HG03039 (cell line): ENCODE measurements at regions not wholly inside any gene's neighbourhood (a gene's known extent, or its start where the extent isn't known, plus 50 kb on each side); places are given as distances from the start of the nearest gene placed in this dataset.

Source experiments
- ATAC-seq: cut with Tn5 transposase; IDR thresholded peaks from one replicate; pipeline ENCODE4 v1.9.1; 2021; ENCODE audit warnings: mild to moderate bottlenecking, moderate library complexity; ENCODE audit not compliant: unreplicated experiment

DNA sequence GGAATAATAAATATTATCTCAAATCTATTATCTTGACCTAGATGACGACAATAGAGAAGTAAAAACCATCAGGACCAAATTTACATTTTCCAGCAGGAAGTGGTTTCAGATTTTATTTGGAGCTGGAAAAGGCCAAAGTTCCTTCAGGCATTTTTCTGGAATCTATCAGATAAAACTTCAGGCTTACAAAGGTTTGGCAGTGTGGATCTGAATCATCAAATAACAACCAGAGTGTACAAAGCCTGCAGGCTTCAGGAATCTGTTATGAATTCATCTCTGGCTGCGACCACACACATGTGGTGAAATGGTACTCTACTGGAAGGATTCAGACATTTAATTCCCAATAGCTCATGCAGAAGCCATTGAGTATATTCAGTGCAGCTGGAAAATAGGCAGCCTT lies 726.4 kb upstream of the GRAMD2B start:
- no peak for ATAC-seq

DNA sequence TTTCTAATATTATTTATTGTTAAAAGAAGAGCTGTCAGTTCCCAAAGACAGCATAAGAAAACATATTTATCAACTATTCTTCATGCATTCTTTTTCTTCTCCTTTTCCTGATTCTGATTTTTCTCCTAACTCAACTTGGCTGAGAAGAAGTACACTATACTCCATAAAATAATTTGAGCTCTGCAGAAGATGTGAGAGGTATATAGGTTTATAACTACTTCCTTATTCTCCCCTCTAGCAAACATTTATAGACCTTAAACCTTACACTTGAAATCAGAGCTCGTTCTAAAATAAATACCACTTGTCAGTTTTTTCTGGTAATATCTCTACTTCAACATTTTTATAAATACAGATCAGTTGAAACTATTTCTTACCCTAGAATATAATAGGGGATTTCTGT lies 724.8 kb upstream of the GRAMD2B start:
- ATAC-seq = no peak

DNA sequence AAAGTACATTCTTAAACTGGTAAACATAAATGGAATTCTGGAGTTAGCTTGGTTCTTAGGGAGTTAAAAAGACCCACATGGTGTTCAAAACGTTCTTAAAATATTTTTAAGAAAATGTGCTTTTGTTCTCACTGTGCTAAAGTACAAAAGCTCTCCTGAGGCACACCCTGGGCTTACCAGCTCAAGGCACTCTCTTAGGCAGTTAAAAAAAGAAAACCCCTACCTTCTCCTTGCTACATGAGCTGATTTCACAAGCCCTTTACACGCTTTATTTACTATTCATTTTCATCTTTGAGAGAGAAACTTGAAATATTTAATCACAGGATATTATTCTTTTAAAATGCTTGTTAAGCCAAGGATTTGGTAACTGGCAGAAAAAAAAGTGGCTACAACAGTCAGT lies 723.3 kb upstream of the GRAMD2B start:
- no peak for ATAC-seq

DNA sequence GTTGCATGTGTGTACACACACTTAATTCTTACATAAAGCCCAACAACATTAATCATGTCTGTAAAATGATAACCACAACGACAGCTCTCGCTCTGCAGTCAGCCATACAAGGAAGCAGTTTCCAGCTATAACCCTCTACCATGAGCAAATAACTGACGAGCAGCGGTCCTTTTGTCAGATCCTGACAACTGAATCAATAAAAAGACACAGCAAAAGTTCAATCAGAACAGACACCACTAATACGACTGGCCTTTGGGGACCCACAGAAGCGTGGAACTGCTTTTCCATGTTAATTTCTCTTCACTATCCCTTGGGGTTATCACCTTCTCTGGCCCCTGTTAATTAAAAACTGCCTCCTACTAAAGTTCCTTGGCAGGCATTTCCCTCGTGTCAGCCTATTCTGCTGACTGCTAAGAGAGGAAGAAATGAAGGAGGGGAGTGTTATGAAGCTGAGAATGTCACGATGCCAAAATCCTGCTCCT lies 722.8 kb upstream of the GRAMD2B start:
- ATAC-seq = no peak

DNA sequence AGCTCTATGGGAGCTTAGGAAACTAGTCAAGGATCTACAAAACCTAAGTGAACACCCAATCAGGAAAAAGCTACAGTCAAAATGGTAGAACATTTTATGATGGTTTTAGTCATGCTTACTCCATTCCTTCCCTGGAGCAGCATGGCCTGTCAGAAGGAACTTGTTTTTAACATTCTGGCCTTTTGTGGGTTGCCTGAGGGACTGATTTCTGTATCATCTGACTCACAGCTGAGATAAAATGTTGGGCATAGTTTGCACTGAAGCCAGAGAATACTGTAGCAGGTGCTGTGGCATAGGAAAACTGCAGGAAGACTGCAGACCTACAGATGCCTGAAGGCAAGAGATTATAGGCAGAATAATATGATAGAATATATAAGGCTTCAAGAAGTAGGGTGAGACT lies 719.6 kb upstream of the GRAMD2B start:
- ATAC-seq = no peak

DNA sequence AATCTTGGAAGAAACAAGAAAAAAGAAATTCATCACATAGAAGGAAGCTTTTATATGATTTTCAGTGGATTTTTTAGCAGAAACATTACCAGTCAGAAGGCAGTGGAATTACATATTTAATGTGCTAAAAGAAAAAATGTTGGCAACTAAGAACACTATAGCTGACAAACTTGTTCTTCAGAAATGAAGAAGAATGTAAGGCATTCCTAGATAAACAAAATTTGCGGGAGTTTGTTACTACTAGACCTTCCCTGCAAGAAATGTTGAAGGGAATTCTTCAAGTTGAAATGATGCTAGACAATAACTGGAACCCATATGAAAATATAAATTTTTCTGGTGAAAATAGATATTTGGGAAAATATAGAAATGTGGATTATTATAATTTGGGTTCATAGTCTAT lies 718.3 kb upstream of the GRAMD2B start:
- ATAC-seq = no peak

DNA sequence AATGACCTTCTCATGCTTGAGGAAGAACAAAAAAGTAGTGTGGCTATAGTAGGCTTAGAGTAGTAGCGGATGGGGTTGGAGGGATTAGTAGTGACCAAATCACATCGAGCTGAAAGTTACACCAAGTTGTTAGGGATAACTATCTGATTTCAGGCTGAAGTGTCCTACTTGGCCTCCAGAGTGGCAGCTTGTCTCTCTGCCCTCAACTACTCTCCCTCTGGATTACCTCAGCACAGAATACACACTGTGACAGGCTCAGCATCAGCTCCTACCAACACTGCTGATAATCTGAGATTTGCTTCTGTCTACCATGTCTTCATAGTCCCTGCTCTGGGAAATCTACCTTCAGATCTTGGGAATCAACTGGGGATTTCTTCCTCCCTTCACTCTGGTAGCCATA lies 714.6 kb upstream of the GRAMD2B start:
- ATAC-seq = no peak

DNA sequence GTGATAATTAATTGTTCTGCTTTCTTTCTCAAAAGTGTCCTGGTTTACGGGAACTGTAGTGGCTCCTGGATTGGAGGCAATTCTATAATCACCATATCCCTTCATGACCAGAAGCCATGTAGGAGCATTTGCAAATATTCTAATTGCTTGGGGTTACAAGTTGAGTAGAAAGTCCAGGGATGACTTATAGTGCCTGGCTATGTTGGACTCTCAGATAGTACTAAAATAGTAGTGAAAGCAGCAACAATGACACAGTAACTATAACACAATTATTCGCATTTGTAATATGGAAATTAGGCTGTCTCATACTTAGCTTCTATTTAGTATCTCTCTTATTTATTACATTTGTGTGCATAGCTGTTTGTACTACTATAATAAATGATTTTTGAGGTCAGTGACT lies 712.5 kb upstream of the GRAMD2B start:
- ATAC-seq = no peak

DNA sequence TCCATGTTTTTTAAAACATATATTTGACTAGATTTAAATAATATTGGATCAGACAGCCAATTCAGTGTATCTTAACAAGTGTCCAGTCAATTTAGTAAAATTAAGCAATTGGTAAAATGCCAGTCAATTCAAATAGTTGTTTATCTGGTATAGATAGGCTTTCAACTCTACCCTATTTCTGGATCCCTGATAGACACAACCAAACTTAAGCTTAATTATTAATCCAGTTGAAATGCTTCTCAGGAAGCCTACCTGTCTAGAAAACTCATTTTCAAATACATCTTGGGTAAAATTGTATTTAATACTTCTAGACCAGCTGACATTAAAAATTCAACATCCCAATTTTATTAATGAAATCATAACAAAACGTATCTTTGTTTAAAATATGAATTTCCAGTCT lies 710.8 kb upstream of the GRAMD2B start:
- no peak for ATAC-seq

DNA sequence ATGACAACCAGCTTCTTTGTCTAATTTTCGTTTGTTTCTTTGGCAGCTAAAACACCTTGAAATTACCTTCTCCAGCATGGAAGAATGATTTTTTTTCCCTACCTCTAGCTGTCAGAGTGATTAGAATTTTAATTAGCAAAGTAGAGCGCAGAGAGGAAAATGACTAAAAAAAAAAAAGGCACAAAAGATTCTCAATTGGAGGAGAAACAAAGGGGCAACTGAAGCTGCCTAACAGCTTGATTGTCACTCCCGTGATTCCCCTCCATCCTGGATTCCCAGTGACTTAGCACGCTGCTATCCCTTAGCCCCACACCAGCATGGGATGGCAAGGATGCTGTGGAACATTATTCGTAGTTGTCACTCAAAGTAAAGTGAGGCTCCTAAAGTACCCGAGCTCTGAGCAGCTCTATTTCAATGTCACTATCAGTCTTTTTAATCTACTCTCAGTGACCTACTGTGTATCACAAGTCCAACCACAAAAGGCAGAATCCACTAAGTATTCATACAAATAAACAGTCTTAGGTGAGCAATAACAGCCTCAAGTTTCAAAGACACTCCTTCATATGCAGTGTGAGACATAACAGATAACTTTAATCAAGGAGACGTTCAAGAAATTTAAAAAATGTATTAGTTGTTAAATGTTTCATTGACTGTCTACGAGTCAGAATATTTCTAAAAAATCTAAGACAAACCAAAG lies 710.0 kb upstream of the GRAMD2B start:
- no peak for ATAC-seq

DNA sequence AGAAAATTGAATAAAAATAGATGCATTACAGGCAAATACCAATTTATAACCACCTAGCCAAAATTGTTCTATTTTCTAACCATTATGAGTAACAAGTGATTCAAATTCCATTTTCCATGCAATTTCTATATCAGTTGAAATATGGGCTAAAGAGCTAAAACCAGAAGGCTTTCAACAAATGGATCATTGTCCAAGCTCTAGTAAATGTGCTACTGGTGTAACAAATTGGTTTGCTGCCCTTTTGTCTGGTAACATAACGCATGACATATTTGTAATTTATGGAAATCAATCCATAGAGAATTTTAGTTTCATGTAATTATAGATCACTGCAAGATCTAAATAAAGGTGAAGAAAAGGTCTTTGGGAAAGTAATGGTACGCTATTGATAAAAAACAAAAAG lies 708.0 kb upstream of the GRAMD2B start:
- no peak for ATAC-seq

DNA sequence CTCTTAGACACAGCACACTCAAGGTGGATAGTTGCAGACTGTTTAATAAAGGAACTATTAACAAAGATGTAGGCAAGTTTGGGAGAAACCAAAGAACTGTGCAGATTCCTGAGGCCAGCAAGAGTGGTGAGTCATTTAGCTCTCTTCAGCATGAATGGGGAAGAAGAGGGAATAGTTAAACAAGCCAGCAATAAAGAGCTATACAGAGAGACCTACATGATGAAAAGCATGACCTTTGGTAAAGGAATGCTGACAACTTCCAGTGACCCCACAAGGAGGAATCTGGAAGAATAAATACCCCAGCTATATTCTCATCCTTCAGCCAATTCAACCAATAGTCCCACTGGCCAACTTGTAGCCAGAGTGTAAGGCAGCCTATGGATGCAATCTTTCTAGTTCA lies 706.0 kb upstream of the GRAMD2B start:
- ATAC-seq = no peak

DNA sequence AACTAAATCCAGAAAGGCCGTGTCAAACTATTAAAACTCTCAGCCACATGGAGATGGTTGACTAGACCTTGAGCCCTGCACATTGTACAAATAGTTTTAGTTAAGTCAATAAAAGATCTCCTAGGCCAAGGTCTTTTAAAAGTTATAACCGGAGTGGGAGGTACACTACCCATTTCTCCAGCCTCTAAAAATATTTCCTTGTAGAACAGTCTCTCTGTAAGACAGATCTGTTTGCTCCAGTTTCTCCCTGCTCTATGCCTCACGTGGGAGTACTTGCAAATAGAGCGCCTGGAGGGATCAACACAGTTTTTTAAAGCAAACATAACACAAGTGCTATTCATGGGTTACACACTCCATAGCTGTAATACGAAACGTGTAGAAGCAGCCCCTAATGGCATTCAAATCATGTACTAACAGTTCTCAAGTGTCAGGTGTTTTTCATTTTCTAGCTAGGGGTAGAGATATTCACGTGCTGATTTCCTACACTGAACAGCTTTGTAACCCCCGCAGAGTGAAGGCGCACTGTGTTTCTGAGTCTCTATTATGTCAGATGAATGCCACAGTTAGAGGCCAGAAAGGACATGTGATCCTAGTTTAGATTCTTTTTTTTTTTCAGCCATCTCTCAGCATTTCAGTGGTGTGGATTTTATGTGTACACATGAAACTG lies 703.4 kb upstream of the GRAMD2B start:
- ATAC-seq = no peak

DNA sequence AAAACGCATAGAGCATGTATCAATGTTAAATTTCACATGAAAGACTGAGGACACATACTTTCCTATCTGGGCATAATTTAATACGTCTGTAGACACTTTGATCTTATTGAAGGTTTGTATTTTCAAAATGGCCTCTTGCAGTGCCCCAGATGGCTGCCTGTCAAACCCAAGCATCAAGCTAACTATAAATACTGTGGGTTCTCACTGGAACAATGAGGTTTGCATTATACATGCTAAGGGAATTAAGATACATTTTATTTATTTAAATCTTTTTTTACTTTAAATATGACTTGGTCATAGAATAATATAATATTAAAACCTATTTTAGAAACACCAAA lies 702.9 kb upstream of the GRAMD2B start:
- no peak for ATAC-seq

DNA sequence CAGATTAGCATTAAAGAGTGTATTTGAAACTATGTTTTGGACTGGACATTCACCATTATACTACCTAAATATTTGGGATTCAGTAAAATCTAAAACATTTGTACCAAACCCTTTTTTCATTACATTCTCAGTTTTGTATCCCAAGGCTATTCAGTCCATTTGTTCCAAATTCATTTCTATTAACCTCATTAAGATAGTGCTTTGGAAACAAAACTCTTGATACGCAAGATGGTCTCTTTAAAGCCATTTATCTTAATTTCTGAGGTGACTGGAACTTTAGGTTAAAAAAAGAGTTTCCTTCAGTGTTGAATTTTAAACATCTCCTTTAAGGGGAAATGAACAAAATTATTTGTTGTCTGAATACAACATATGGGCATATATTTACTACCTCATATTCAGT lies 702.5 kb upstream of the GRAMD2B start:
- ATAC-seq = no peak

DNA sequence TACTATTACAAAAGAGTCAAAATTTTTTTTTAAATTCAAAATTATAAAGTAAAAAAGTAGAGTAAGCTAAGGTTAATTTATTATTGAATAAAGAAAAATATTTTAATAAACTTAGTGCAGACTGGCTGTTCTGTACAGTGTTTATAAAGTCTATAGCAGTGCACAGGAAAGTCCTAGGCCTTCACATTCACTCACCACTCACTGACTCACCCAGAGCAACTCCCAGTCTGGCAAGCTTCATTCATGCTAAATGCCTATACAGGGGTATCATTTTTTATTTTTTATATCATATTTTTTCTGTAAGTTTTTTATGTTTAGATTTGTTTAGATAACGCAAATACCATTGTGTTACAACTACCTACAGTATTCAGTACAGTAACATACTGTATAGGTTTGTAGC lies 700.7 kb upstream of the GRAMD2B start:
- no peak for ATAC-seq

DNA sequence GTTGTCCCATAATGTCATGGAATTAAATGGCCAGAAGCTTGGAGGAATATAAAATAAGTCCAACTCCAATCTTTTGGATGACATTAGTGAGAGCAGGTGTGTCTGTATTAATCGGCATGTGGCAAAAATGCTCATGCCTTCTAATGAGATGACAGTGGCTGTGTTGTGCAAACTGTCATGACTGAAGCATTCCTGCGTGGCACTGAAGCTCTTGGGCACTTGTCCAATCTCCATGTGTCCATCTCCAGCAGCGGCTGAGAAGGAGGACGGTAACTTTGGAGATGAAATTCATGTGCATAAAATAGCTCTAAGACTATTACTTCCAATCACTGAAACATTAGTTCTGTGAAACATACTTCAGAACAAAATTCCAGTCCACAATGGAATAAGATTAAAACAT lies 697.5 kb upstream of the GRAMD2B start:
- no peak for ATAC-seq

DNA sequence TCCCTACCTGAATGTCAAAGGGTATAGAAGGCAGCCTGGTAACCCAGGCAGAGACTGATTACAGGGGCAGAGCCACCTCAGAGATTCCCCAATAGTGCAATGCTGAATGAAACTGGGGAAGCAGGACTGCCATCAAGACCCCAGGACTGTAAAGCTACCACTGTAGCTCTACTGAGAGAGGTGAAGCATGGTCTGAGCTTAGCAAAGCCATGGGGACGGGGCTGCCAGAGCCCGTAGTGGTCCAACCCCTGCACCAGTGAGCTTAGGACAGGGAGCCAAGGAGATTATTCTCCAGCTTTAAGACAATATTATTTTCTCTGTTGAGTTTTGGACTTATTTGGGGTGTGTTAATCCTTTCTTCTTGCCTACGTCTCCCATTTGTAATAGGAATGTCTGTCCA lies 679.3 kb upstream of the GRAMD2B start:
- ATAC-seq = no peak

DNA sequence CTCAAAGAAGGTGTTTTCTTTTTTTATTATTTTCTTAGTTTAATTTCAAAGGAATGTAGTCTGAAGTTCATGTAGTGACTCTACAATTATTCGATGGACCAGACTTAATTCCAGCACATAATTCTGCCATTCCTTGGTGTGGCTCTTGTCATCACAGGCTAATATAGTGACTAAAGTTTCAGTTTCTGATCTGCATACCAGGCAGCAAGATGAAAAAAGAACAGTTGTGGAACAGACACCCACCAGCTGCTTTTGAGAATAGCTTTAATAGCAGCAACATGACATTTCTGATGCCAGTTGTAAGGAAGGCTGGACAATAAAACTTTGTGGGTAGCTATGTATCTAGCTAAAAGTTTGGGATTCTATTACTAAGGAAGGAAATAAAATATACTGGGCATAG lies 676.3 kb upstream of the GRAMD2B start:
- ATAC-seq = no peak

DNA sequence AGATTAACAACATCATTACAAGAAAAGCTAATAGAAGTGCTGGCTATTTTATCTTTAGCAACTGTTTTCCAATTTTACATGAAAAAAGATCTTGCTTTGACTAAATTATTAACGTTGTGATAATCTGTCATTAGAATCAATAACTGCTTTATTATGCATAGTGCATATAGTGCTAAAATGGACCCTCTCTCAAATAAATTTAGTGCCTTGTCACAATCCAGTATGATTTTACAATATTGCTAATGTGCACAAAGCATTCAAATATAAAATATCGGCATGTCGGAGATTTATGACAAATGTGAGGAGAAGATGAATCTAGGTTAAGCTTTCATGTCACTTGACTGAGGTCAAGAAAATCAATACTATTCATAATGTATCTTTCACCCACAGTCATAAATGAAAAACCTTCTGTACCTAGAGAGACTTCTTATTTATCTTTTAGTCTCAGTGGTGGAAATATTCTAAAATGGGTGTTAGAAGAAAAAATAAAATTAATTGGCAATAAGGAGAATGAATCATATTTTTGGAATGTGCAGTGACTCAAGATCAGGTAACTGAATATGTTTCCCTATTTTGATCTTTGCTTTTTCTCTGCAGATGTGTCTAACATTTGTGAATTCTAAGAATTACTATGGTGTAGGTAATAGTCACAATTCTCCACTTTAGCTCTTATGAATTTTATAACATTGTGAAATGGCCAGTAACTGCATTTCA lies 672.9 kb upstream of the GRAMD2B start:
- no peak for ATAC-seq

DNA sequence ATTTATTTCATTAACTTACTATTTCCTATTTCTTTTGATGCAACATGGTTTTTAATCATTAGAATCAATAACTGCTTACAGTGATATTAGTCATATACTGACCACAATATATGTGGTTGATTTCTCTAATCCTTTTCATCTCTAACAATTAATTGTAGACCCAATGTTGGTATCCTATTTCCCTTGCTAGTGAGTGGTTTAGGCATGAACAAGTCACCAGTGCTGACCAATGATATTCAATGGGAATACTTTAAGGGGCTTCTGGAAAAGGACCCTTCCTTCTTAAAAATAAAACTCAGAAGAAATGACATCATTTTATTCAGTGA lies 672.4 kb upstream of the GRAMD2B start:
- ATAC-seq = no peak

DNA sequence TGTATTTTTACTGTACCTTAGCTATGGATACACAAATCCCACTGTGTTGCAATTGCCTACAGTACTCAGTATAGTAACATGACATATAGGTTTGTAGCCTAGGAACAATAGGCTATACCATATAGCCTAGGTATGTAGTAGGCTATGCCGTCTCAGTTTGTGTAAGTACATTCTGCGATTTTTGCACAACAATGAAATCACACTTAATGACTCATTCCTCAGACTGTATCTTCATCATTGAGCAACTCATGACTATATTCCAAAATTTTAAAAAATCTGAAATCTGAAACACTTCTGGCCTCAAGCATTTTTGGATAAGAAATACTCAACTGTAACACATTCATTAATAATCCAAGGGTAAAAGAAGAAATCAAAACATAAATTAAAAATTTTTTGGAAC lies 666.8 kb upstream of the GRAMD2B start:
- no peak for ATAC-seq

DNA sequence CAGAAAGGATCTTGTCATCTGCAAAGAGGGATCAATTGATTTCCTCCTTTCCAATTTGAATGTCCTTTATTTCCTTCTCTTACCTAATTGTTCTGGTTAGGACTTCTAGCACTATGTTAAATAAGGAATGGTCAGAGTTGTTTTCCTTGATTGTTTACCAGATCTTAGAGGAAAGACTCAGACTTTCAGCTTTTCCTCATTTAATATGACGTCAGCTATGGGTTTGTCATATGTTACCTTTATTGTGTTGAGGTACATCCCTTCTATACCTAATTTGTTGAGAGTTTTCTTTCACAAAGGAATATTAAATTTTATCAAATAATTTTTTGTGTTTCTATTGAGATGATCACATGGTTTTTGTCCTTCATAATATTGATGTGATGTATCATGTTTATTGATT lies 656.5 kb upstream of the GRAMD2B start:
- no peak for ATAC-seq
